H7 (cell line): ENCODE measurements at regions not wholly inside any gene's neighbourhood (a gene's known extent, or its start where the extent isn't known, plus 50 kb on each side); places are given as distances from the start of the nearest gene placed in this dataset.
A peak's percentile ranks its signal among the peaks of the same experiment; 100 is the strongest.

Source experiments
- DNase-seq: peaks from one replicate; pipeline ENCODE4 v3.0.0; 2012
- H3K27me3 ChIP-seq: 2 replicates; pipeline ENCODE4 v1.6.0; 2011; ENCODE audit warnings: mild to moderate bottlenecking, low read length; ENCODE audit not compliant: control insufficient read depth, insufficient read depth
- H3K36me3 ChIP-seq: replicated peaks from 2 replicates; pipeline ENCODE4 v1.5.1; 2011; ENCODE audit warnings: low read length; ENCODE audit not compliant: control insufficient read depth, insufficient read depth
- H3K4me3 ChIP-seq: 2 replicates; pipeline ENCODE4 v1.5.1; 2011; ENCODE audit warnings: low read depth, mild to moderate bottlenecking, control low read depth, low read length, moderate library complexity; ENCODE audit not compliant: insufficient read depth

DNA sequence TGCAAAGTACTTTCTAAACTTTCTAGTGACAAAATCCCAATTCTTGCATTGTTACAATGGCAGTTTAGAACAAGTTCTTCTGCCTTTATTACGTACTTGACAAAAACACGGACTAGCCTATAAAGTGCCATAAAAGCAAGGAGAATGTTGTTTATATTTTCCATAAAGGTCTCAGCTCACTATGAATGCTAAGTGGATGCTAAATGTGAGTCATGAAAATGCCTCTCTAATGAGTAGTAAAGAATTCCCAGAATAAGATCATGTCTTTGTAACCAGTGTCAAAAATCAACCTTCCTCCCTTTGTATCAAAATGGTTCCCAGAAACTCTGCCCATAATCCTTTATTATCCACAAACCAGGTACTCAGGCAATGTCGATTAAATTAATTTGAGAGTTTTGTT is 539.8 kb upstream of the SLIT2 start:
- DNase-seq, result no peak
- Histone ChIP-seq H3K4me3 (no peak overlapping the region), H3K27me3 (no peaks in the 10 kb centered on the region), H3K36me3 (no peaks in the 10 kb centered on the region)

DNA sequence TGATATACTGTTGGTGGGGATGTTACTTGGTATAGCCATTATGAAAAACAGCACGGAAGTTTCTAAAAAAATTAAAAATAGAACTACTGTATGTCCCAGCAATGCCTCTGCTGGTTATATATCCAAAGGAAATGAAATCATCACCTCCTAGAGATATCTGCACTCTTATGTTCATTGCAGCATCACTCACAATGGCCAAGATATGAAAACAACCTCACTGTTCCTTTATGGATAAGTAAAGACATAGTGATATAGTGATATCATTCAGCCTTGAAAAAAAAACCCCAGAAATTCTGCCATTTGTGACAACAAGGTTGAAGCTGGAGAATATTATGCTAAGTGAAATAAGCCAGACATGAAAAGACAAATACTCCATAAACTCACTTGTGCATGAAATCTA is 543.8 kb upstream of the SLIT2 start:
- H3K4me3 ChIP-seq, result no peak overlapping the region
- no peaks in the 10 kb centered on the region for H3K27me3 ChIP-seq
- no peak for DNase-seq
- no peaks in the 10 kb centered on the region for H3K36me3 ChIP-seq

DNA sequence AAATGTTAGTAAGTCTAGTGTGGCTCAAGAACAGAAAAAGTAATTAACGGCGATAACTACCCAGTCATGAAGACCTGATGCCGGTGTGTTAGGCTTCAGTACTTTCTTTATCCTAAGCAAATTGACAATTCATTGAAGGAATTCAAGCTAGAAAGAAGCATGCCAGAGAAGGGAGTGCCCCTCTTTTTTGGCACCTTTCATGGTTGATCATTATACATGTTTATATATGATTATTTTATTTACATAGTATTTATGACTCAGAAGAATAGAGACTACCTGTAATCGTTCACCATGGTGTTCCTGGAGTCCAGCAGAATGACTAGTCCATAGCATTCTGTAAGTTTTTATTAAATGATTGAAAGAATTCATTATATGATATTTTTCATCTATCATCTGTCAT is 548.3 kb upstream of the SLIT2 start:
- H3K36me3 ChIP-seq, result no peaks in the 10 kb centered on the region
- no peaks in the 10 kb centered on the region for H3K27me3 ChIP-seq
- no peak overlapping the region for H3K4me3 ChIP-seq
- DNase-seq, result no peak

DNA sequence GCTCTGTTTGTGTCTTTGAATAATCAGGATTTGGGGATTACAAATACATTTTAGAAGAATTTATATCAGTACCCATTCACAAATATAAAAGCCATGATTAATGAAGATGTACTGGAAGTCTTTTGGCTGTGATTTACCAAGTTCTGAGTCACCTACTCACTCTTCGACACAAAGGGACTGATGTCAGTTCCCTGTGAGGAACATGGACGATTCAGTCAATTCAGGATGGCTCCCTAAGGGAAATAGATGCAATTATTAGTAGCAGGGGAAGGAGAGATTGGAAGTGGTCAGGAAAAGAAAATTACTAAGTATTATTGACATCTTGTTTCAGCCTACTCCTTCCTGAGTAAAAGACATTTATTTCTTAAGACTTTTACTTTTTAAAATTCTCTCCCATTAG is 550.7 kb upstream of the SLIT2 start:
- no peak overlapping the region for H3K4me3 ChIP-seq
- no peaks in the 10 kb centered on the region for H3K27me3 ChIP-seq
- H3K36me3 ChIP-seq, result no peaks in the 10 kb centered on the region
- DNase-seq, result no peak

DNA sequence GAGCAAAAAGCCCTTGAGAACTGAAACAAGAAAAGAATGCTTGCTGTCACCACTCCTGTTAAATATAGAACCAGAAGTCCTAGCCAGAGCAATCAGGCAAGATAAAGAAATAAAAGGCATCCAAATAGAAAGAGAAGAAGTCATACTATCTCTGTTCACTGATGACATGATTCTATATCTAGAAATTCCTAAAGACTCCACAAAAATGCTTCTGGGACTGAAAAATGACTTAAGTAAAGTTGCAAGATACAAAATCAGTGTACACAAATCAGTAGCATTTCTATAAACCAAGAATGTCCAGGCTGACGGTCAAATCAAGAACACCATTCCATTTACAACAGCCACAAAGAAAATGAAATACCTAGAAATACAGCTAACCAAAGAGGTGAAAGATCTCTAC is 552.7 kb upstream of the SLIT2 start:
- DNase-seq, result no peak
- Histone ChIP-seq H3K4me3 (no peak overlapping the region), H3K27me3 (no peaks in the 10 kb centered on the region), H3K36me3 (no peaks in the 10 kb centered on the region)

DNA sequence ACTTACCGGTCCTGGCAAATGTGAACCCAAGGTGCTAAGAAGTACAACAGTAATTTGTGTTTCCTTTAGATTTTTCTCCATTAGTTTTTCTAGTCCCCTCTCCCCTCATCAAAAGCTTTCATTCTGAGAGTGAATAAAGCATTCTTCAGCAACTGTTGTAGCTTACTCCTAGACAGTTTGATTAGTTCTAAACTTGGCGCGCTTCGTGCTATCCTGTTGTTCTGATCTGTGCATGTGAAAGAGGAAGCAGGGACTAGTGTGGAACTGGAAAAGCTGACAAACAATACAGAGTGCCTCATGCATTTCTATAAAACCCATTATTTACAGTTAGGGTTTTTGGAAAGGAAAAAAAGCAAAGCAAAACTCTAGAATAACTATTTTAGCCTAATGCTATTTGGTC is 556.9 kb upstream of the SLIT2 start:
- Histone ChIP-seq H3K27me3 (no peaks in the 10 kb centered on the region), H3K36me3 (no peaks in the 10 kb centered on the region), H3K4me3 (no peak overlapping the region)
- DNase-seq, result no peak

DNA sequence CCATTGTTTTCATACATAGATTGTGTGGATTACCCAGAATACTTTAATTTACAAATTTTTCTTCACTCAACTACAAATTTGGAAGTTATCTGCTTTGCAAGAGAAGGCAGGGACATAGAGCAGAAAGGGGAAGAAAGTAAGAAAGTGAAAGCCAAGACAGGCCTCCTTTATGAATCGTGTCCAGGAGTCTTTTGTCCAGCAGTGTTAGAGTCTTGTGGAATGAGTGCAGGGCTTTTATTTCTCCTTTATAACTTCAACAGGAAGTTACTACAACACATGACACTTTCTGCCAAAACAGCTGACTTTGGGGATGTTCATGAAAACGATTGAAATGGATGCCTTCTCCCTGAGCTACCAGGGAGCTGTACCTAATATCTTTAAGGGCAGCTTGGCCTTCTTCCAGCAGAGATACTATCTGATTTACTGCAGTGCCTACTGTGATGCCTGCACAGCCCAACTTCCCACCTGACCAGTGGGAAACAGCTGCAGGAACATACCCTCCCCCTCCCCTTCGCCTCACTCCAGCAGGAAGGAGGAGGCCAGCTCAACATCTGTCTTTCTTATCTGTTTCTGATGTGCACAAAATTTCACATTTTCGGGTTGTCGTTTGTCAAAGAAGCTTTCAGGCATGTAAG is 557.7 kb upstream of the SLIT2 start:
- Histone ChIP-seq H3K4me3 (no peak overlapping the region), H3K27me3 (no peaks in the 10 kb centered on the region), H3K36me3 (no peaks in the 10 kb centered on the region)
- DNase-seq, result peak; percentile 4

DNA sequence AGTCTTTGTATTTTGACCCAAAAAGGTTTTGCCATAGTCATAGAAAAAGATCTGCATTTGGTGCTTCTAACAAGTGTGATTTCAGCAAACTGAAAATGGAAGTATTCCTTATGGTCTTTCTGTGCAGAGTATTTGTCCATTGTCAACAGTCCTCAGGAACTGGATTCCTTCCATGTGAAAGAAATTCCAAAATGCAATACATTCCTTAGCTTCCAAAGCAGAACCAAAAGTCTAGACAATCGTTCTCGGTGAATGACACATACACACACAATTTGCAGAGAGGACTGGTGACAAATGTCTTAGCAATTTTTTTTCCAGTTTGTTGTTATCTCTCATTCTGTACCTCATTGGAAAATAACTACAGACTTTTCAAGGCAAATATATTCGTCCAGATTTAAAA is 562.2 kb upstream of the SLIT2 start:
- no peaks in the 10 kb centered on the region for H3K27me3 ChIP-seq
- no peak overlapping the region for H3K4me3 ChIP-seq
- no peak for DNase-seq
- no peaks in the 10 kb centered on the region for H3K36me3 ChIP-seq

DNA sequence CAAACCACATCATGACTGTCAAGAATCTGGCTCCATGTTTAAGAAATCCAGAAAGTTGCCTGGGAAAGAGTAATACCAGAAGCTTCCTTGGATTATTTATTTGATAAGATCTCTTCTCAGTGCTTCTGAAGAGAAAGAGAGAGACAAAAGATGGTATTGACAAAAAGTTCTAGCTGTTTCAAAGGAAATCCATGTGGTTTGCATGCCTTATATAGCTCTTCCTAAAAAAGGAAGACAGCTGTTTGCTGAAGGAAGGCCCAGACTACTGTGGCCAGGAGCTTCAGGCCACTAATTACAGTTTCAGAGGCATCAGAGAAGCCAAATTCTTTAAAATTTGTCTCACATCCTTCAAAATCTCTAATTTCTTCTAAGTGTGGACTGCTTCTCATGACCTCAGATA is 565.2 kb upstream of the SLIT2 start:
- no peak for DNase-seq
- H3K36me3 ChIP-seq, result no peaks in the 10 kb centered on the region
- no peaks in the 10 kb centered on the region for H3K27me3 ChIP-seq
- H3K4me3 ChIP-seq, result no peak overlapping the region

DNA sequence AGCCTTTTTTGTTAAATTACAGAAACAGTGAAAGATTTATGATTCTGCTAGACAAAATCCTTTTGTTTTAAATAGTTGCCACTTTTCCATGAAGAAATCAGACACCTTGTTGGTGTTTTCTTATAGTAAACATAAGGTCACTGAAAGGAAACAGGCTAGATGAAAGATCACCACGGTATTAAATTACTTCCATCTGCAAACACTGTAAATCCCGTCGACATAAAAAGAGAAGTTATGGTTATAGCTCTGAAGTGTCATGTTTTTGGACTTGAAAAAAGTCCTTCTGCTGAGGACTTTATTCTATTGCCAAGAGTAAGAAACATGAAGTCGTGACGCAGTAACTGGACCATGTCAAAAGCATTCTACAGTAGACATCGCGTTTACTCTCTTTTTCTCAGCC is 567.6 kb upstream of the SLIT2 start:
- DNase-seq, result no peak
- Histone ChIP-seq H3K36me3 (no peaks in the 10 kb centered on the region), H3K27me3 (no peaks in the 10 kb centered on the region), H3K4me3 (no peak overlapping the region)

DNA sequence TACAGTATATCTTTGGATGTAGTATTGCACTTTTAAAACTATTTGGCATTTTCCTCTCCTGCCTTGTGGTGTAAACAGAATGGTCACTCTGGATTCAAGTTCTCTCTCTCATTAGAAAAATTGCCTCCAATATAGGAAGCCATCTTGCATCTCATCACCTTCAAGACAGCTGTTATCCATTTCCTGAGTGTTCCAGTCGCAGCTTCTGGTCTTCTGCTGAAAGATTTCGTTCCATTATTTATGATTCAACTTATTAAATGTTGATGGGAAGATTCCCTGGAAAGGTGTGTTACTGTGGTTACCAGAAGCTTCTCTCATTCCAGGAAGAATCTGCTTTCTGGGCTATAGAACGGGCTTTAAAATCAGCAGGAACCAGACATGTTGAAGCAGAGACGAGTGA is 568.3 kb upstream of the SLIT2 start:
- no peak for DNase-seq
- Histone ChIP-seq H3K4me3 (no peak overlapping the region), H3K27me3 (no peaks in the 10 kb centered on the region), H3K36me3 (no peaks in the 10 kb centered on the region)

DNA sequence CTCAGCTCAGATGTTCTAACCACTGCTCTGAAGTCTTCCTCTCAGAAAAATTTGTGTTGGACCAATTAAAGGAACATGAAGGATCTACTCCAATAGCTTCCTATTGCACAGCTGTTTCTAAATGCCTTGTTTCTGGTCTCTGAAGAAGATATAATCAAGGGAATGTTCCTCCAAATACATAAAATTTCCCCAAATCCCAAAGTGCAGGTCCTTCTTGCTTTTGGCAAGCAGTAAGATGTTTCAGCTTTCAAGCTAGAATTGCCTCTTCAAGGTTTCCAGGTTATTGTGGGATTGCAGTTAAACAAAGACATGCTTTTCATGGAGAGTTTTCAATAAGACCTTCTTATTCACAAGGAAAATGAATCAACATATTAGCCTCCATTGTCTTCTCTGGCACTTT is 574.5 kb upstream of the SLIT2 start:
- Histone ChIP-seq H3K36me3 (no peaks in the 10 kb centered on the region), H3K27me3 (no peaks in the 10 kb centered on the region), H3K4me3 (no peak overlapping the region)
- no peak for DNase-seq

DNA sequence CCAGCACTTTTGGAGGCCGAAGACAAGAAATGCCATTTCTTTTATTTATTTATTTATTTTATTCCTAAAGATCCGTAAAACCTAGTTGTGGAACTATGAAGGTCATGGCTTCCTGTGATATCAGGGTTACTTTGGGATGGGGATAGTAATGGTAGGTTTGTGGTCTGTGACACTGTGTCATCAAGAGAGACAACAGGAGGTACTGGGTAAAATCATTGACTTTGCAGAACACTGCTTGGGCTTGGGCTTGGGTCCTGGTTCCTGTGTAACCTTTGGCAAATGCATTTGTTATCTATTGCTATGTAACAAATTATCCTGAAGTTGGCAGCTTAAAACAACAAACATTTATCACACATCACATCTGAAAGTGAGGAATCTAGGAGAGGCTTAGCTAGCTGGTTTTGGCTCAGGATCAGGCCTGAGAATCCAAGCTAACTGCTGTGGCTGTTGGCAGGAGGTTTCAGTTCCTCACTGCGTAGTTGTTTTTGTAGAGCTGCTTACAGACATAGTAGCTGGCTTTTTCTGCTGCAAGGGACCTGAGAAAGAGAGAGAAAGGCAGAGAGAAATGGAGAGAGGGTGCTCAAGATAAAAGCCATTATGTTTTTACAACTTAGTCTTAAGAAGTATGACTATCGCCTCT is 576.4 kb upstream of the SLIT2 start:
- Histone ChIP-seq H3K27me3 (no peaks in the 10 kb centered on the region), H3K36me3 (no peaks in the 10 kb centered on the region), H3K4me3 (no peak overlapping the region)
- no peak for DNase-seq

DNA sequence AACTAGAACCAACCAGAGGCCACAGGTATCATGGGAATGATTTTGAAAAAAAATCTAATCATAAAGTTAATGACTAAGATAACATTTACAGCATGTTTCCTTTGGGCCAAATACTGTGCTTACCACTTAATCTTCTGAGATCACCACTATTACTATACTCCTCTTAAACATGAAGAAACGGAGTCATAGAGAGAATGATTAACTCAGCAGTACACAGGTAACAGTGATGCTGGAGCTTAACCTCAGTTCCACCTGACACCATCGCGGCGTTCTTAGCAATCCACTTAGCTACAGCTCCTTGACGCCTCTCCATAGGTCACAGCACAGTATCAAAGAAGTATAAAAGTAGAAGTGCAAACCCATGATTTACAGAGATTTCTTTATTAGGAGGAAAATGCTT is 592.6 kb upstream of the SLIT2 start:
- Histone ChIP-seq H3K36me3 (no peaks in the 10 kb centered on the region), H3K27me3 (no peaks in the 10 kb centered on the region), H3K4me3 (no peak overlapping the region)
- DNase-seq, result no peak

DNA sequence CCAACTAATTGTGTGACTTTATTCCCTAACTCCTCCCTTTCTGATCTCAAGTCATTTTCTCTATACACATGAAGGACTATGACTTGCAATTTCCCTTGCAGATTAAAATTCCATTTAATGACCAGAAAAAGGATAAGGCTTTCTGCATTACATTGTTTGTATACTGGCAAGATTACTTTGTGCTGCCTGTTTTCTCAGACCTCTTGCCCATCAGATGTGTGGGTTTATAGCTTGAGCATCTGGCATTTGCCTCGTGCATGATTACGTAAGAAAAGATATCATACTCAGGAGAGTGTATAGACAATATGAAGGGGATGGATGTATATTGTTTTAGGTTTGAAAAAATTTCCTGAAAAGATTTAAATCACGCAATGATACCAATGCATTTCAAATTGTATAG is 593.8 kb upstream of the SLIT2 start:
- DNase-seq, result no peak
- Histone ChIP-seq H3K36me3 (no peaks in the 10 kb centered on the region), H3K27me3 (no peaks in the 10 kb centered on the region), H3K4me3 (no peak overlapping the region)

DNA sequence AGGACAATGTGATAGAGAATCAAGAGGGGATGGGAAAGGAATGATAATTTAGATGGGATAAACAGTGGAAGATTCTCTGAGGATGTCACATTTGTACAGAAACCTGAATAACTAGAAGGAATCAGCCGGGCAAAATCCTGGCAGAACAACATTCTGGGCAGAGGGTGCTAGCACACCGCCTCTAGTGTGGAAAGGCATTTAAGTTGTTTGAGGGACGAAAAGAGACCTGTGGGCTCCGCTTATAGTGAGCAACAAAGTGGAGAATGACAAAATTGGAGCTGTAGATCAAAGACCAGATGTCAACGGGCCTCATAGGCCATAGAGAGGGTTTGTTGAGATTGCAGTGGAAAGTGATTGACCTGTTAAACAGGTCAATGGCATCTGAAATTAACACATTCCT is 596.0 kb upstream of the SLIT2 start:
- Histone ChIP-seq H3K27me3 (no peaks in the 10 kb centered on the region), H3K4me3 (no peak overlapping the region), H3K36me3 (no peaks in the 10 kb centered on the region)
- DNase-seq, result no peak
